Ammon's horn (tissue), 1 donor: ENCODE measurements at regions not wholly inside any gene's neighbourhood (a gene's known extent, or its start where the extent isn't known, plus 50 kb on each side); places are given as distances from the start of the nearest gene placed in this dataset.

Experiments
- DNase-seq: peaks from one replicate; pipeline ENCODE4 v3.0.0-alpha.2; 2016; ENCODE audit warnings: low spot score

- DNase-seq, result no peak
Observed at GRCh38 chr1:13968361-13968760, 268.4 kb downstream of the PRDM2 start.

GRCh38 chr1:13970631-13971247 is 270.8 kb downstream of the PRDM2 start:
- no peak for DNase-seq

GRCh38 chr1:13976485-13976884 is 276.5 kb downstream of the PRDM2 start:
- no peak for DNase-seq

GRCh38 chr1:13981142-13981541 is 281.2 kb downstream of the PRDM2 start:
- DNase-seq, result no peak

- DNase-seq, result no peak
Observed at GRCh38 chr1:13983393-13983792, 283.4 kb downstream of the PRDM2 start.

- DNase-seq, result no peak
Observed at GRCh38 chr1:13990939-13991338, 291.0 kb downstream of the PRDM2 start.

- DNase-seq, result no peak
Observed at GRCh38 chr1:13992489-13993285, 292.7 kb downstream of the PRDM2 start.

GRCh38 chr1:13994386-13994785 is 294.4 kb downstream of the PRDM2 start:
- DNase-seq, result no peak

- DNase-seq, result no peak
Observed at GRCh38 chr1:13996334-13996733, 296.3 kb downstream of the PRDM2 start.

- no peak for DNase-seq
Observed at GRCh38 chr1:14003552-14003951, 303.6 kb downstream of the PRDM2 start.

GRCh38 chr1:14009582-14009981 is 309.6 kb downstream of the PRDM2 start:
- no peak for DNase-seq

- no peak for DNase-seq
Observed at GRCh38 chr1:14010476-14010875, 310.5 kb downstream of the PRDM2 start.

GRCh38 chr1:14011132-14011531 is 311.1 kb downstream of the PRDM2 start:
- no peak for DNase-seq

- DNase-seq, result no peak
Observed at GRCh38 chr1:14011888-14012287, 311.9 kb downstream of the PRDM2 start.

- DNase-seq, result no peak
Observed at GRCh38 chr1:14014929-14015328, 314.9 kb downstream of the PRDM2 start.

- DNase-seq, result peak; percentile 27
Observed at GRCh38 chr1:14015917-14016316, 315.9 kb downstream of the PRDM2 start.

- DNase-seq, result peak; percentile 40
Observed at GRCh38 chr1:14017531-14017961, 317.6 kb downstream of the PRDM2 start.

GRCh38 chr1:14019461-14019860 is 319.5 kb downstream of the PRDM2 start:
- DNase-seq, result no peak

GRCh38 chr1:14020006-14020405 is 320.0 kb downstream of the PRDM2 start:
- no peak for DNase-seq

GRCh38 chr1:14027099-14027498 is 327.1 kb downstream of the PRDM2 start:
- peak; percentile 54 for DNase-seq

GRCh38 chr1:14031461-14031860 is 331.5 kb downstream of the PRDM2 start:
- no peak for DNase-seq

GRCh38 chr1:14034506-14034905 is 334.5 kb downstream of the PRDM2 start:
- no peak for DNase-seq

- no peak for DNase-seq
Observed at GRCh38 chr1:14037101-14037847, 337.3 kb downstream of the PRDM2 start.
